Transverse colon (tissue), 4 donors: ENCODE measurements at regions not wholly inside any gene's neighbourhood (a gene's known extent, or its start where the extent isn't known, plus 50 kb on each side); places are given as distances from the start of the nearest gene placed in this dataset.

Experiments used
- DNase-seq: peaks from one replicate; pipeline ENCODE4 v3.0.0-alpha.2; 2019
- H3K27ac ChIP-seq, 4 donors: fragments of 200-600 bp; sonication (generic); 2 replicates each; pipeline ENCODE4 v1.5.1; 2016 to 2018; ENCODE audit warnings: inconsistent platforms in 4 of 4
- H3K27me3 ChIP-seq: fragments of 200-600 bp; sonication (generic); 2 replicates; pipeline ENCODE4 v1.5.1; 2017; ENCODE audit warnings: inconsistent platforms
- H3K36me3 ChIP-seq, 4 donors: fragments of 200-600 bp; sonication (generic); 2 replicates each; pipeline ENCODE4 v1.5.1; 2017 to 2019; ENCODE audit warnings: inconsistent platforms in 4 of 4
- H3K4me1 ChIP-seq, 4 donors: fragments of 200-600 bp; sonication (generic); 2 replicates each; pipeline ENCODE4 v1.5.1; 2017 to 2020; ENCODE audit warnings: inconsistent platforms in 4 of 4
- H3K4me3 ChIP-seq, 4 donors: fragments of 200-600 bp; sonication (generic); 1 replicate in 1 of 4; 2 replicates in 3 of 4; pipeline versions ENCODE4 v1.5.1 to v1.6.1; 2017 to 2019; ENCODE audit warnings: inconsistent platforms in 4 of 4
- H3K9me3 ChIP-seq, 2 donors: fragments of 200-600 bp; sonication (generic); 2 replicates each; pipeline ENCODE4 v1.5.1; 2017 to 2019; ENCODE audit warnings: inconsistent platforms in 2 of 2
- CTCF ChIP-seq, 5 experiments: fragments of 200-600 bp in 3 of 5; fragments of 450-650 bp in 2 of 5; sonication (generic) in 3 of 5; IDR thresholded peaks; 1 replicate in 2 of 5; 2 replicates in 3 of 5; pipeline ENCODE4 v1.5.1; 2016 to 2017; ENCODE audit warnings: antibody characterized with exemption in 5 of 5, inconsistent platforms in 3 of 5, mild to moderate bottlenecking in 2 of 5, moderate library complexity in 1 of 5
- EP300 ChIP-seq: sonication (generic); formaldehyde crosslinking; IDR thresholded peaks from one replicate; pipeline ENCODE4 v1.6.1; 2017; ENCODE audit warnings: antibody characterized with exemption, low read depth
- POLR2A ChIP-seq: fragments of 450-650 bp; IDR thresholded peaks from one replicate; pipeline ENCODE4 v1.6.1; 2016; ENCODE audit warnings: antibody characterized with exemption, mild to moderate bottlenecking, moderate library complexity
- POLR2AphosphoS5 ChIP-seq, 3 donors: sonication (generic); formaldehyde crosslinking; IDR thresholded peaks; one replicate each; pipeline ENCODE4 v1.6.1; 2016; ENCODE audit warnings: antibody characterized with exemption in 3 of 3
- WGBS, 2 donors: methylation state at CpG; one replicate each; pipeline ENCODE4 v1.1.5; 2018; ENCODE audit warnings: low coverage in 1 of 2; 5-methylcytosine and 5-hydroxymethylcytosine counted together
- in situ Hi-C, 4 donors: fragments of 200-750 bp; cut with MboI; loops; one replicate each; pipeline versions ENCODE4 v1.15.0 to v1.15.1; 2017; ENCODE audit warnings: low sequenced_read_pairs in 3 of 4, low pct_ligation_motif_present in 1 of 4, low pct_unique_long_range_greater_than_20kb in 1 of 4
- intact Hi-C: fragments of 100-400 bp; cut with DNase I; formaldehyde crosslinking; loops from one replicate; pipeline ENCODE4 v1.15.1; 2023; ENCODE audit warnings: low total_unique reads

GRCh38 chr20:51082988-51083387, 60.1 kb upstream of the KCNG1 start:
- intact Hi-C loops = no loop called here

GRCh38 chr20:51080516-51080915, 57.6 kb upstream of the KCNG1 start:
- H3K27ac ChIP-seq = no peak overlapping the region
- H3K4me1 ChIP-seq = no peaks in the 10 kb centered on the region
- in situ Hi-C loops (no loop called here), intact Hi-C loops (no loop called here)
- no peak for DNase-seq
- H3K9me3 ChIP-seq = no peaks in the 10 kb centered on the region
- no peak for TF ChIP-seq EP300
- TF ChIP-seq POLR2AphosphoS5 (IDR thresholded peaks at IDR 0.05) = no peak
- no peak for TF ChIP-seq CTCF (IDR thresholded peaks at IDR 0.05)
- no peak for TF ChIP-seq POLR2A
- no peak overlapping the region for H3K4me3 ChIP-seq
- peaks cover 14% of the 10 kb centered on the region for H3K27me3 ChIP-seq
- WGBS, 2 donors = 59 to 65% methylated on average over 3 of the region's 3 CpGs
- H3K36me3 ChIP-seq = no peaks in the 10 kb centered on the region

More at GRCh38 chr20:51082988-51083387, 60.1 kb upstream of the KCNG1 start:
- no peaks in the 10 kb centered on the region for H3K9me3 ChIP-seq
- no peaks in the 10 kb centered on the region for H3K36me3 ChIP-seq
- H3K4me1 ChIP-seq = peaks cover 0 to 3% (median 0%) of the 10 kb centered on the region in 4 donors
- 94% methylated on average over 3 of the region's 3 CpGs; no CpG with 5 or more reads in 1 of the 2 donors for WGBS, 2 donors
- H3K27me3 ChIP-seq = peaks cover 18% of the 10 kb centered on the region
- H3K27ac ChIP-seq = no peak overlapping the region
- no peak for DNase-seq
- H3K4me3 ChIP-seq = no peak overlapping the region
- in situ Hi-C loops = no loop called here
- TF ChIP-seq POLR2A = no peak
- no peak for TF ChIP-seq CTCF (IDR thresholded peaks at IDR 0.05)
- no peak for TF ChIP-seq EP300
- TF ChIP-seq POLR2AphosphoS5 (IDR thresholded peaks at IDR 0.05) = no peak

- no peak overlapping the region for H3K4me3 ChIP-seq
- in situ Hi-C loops = no loop called here
- TF ChIP-seq CTCF (IDR thresholded peaks at IDR 0.05) (no peak), POLR2AphosphoS5 (IDR thresholded peaks at IDR 0.05) (no peak), EP300 (no peak), POLR2A (no peak)
- H3K4me1 ChIP-seq = no peaks in the 10 kb centered on the region
- H3K36me3 ChIP-seq = no peaks in the 10 kb centered on the region
- no peak overlapping the region for H3K27ac ChIP-seq
- 83 to 91% methylated on average over 2 of the region's 2 CpGs for WGBS, 2 donors
- DNase-seq = no peak
- H3K9me3 ChIP-seq = no peaks in the 10 kb centered on the region
- intact Hi-C loops = no loop called here
- peaks cover 15% of the 10 kb centered on the region for H3K27me3 ChIP-seq
Observed at GRCh38 chr20:51079488-51079887, 56.6 kb upstream of the KCNG1 start.

- no peaks in the 10 kb centered on the region for H3K4me1 ChIP-seq
- peaks cover 21% of the 10 kb centered on the region for H3K27me3 ChIP-seq
- no peaks in the 10 kb centered on the region for H3K36me3 ChIP-seq
- intact Hi-C loops = no loop called here
- no peak overlapping the region for H3K4me3 ChIP-seq
- H3K27ac ChIP-seq = no peak overlapping the region
- 53 to 63% methylated on average over 7 to 8 of the region's 8 CpGs for WGBS, 2 donors
- in situ Hi-C loops = no loop called here
- no peak for DNase-seq
- TF ChIP-seq POLR2A = no peak
- no peak for TF ChIP-seq CTCF (IDR thresholded peaks at IDR 0.05)
- no peak for TF ChIP-seq EP300
- TF ChIP-seq POLR2AphosphoS5 (IDR thresholded peaks at IDR 0.05) = no peak
- no peaks in the 10 kb centered on the region for H3K9me3 ChIP-seq
Observed at GRCh38 chr20:51077686-51078060, 54.8 kb upstream of the KCNG1 start.
